ENCODE measurements at regions not wholly inside any gene's neighbourhood (a gene's known extent, or its start where the extent isn't known, plus 50 kb on each side); places are given as distances from the start of the nearest gene placed in this dataset.

DNA sequence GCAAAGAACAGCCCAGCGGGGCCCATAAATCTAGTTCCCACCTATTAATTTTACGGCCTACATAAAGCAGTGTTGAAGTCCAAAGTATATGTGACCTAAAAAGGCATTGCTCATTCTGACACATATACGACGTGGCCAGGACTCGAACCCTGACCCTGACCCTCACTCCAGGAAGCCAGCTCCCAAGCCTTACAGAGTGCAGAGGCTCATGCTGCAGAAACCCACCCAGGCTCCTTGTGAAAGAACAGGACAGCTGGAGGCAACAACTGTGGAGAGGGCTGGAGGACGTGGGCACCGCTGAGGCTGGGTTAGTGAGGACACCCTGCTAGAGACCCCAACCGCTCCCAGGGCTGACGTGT lies 221.6 kb downstream of the CYP26B1 start:
- Histone ChIP-seq H3K4ac (ENCODE audit: low read depth, low read length) (no peak overlapping the region), H3K36me3 (ENCODE audit: control insufficient read depth in 1 of 2, insufficient read depth in 2 of 2, low read length in 2 of 2) (no peaks in the 10 kb centered on the region), H2AK5ac (ENCODE audit: low read length) (peak overlapping the region; percentile 25), H4K12ac (ENCODE audit: low read depth, low read length) (no peak overlapping the region), H4K91ac (ENCODE audit: low read depth, low read length) (peak overlapping the region; percentile 41), H3K9me3 (ENCODE audit: insufficient read depth, low read depth, low read length) (no peaks in the 10 kb centered on the region), H2AFZ (ENCODE audit: insufficient read depth, low read length, poor library complexity) (no peak overlapping the region), H3K79me2 (ENCODE audit: control insufficient read depth, insufficient read depth, low read length, poor library complexity) (no peaks in the 10 kb centered on the region), H3K23ac (ENCODE audit: low read length) (no peak overlapping the region), H2BK12ac (ENCODE audit: low read length) (peak overlapping the region; percentile 66), H3K27ac (ENCODE audit: low read depth, low read length) (no peak overlapping the region), H4K8ac (ENCODE audit: low read depth, low read length) (no peak overlapping the region), H3K79me1 (ENCODE audit: low read length) (peaks cover 9% of the 10 kb centered on the region), H3K27me3 (ENCODE audit: insufficient read depth, low read length) (no peaks in the 10 kb centered on the region), H3K9ac (ENCODE audit: low read length) (no peak overlapping the region), H3K4me2 (ENCODE audit: low read length) (no peak overlapping the region), H3K4me3 (ENCODE audit: low read depth, low read length) (no peak overlapping the region), H2BK120ac (ENCODE audit: insufficient read depth, low read length, poor library complexity) (peak overlapping the region; percentile 37), H3K14ac (ENCODE audit: low read length) (peak overlapping the region; percentile 10), H2BK5ac (ENCODE audit: low read depth, low read length, poor library complexity) (no peak overlapping the region), H3K4me1 (ENCODE audit: control insufficient read depth in 1 of 2, insufficient read depth in 2 of 2, low read length in 2 of 2) (peaks cover 13 to 14% of the 10 kb centered on the region in 2 experiments), H3K18ac (ENCODE audit: low read length) (no peak overlapping the region)
- WGBS (ENCODE audit: extremely low coverage, insufficient coverage, insufficient read length) = no CpG with 5 or more reads among the region's 9 CpGs
- no peak for DNase-seq

DNA sequence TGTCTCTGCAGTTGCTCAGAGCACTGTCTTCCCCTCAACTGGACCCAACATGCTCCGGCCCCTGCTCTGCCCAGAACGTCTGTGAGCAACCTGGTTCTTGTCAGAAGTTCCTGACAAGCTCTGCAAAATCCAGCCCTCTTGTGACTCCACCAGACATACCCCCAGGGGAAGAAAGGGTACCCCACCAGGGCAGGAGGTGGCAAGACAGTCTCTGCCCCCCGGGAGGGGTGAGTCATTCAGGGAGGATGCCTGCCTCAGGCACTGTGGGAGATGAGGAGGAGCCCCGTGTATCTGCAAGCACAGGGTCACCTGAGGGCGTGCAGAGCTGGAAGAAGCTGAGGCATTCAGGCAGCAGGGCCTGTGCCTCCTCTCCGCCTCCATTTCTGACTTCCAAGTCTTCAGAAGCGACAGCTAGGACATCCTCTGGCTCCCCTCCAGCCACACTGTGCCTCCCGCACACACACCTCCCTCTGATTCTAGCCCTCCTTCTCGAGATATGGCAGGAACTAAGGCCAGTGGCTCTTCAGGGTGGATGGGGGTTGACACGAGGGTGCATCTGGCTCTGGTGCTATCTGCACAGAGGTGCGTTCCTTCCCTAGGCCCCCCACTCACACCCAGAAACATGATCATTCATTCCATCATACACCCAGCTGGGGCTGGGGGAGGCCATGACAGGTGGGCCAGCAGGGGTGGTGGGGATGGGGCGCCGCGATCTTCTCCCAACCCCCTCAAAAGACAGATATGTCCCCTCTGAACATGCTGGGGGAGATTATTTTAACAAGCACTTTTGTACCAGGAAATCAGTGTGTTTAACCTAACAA lies 222.2 kb downstream of the CYP26B1 start:
- peak overlapping the region; percentile 11 for H2BK5ac ChIP-seq (ENCODE audit: low read depth, low read length, poor library complexity)
- no peak overlapping the region for H4K12ac ChIP-seq (ENCODE audit: low read depth, low read length)
- H3K79me1 ChIP-seq (ENCODE audit: low read length) = peaks cover 9% of the 10 kb centered on the region
- H3K14ac ChIP-seq (ENCODE audit: low read length) = peak overlapping the region; percentile 33
- H3K27ac ChIP-seq (ENCODE audit: low read depth, low read length) = peak overlapping the region; percentile 28
- peak overlapping the region; percentile 38 for H3K18ac ChIP-seq (ENCODE audit: low read length)
- peak overlapping the region; percentile 68 for H4K91ac ChIP-seq (ENCODE audit: low read depth, low read length)
- H3K9me3 ChIP-seq (ENCODE audit: insufficient read depth, low read depth, low read length) = peaks cover under 1% of the 10 kb centered on the region
- no CpG with 5 or more reads among the region's 14 CpGs for WGBS (ENCODE audit: extremely low coverage, insufficient coverage, insufficient read length)
- no peak overlapping the region for H3K4me2 ChIP-seq (ENCODE audit: low read length)
- no peaks in the 10 kb centered on the region for H3K27me3 ChIP-seq (ENCODE audit: insufficient read depth, low read length)
- no peak overlapping the region for H2AFZ ChIP-seq (ENCODE audit: insufficient read depth, low read length, poor library complexity)
- H2BK12ac ChIP-seq (ENCODE audit: low read length) = no peak overlapping the region
- H3K36me3 ChIP-seq (ENCODE audit: control insufficient read depth in 1 of 2, insufficient read depth in 2 of 2, low read length in 2 of 2) = no peaks in the 10 kb centered on the region
- no peak overlapping the region for H4K8ac ChIP-seq (ENCODE audit: low read depth, low read length)
- no peak overlapping the region for H2BK120ac ChIP-seq (ENCODE audit: insufficient read depth, low read length, poor library complexity)
- DNase-seq = peak; percentile 9 to 46
- H3K23ac ChIP-seq (ENCODE audit: low read length) = no peak overlapping the region
- H3K4me1 ChIP-seq (ENCODE audit: control insufficient read depth in 1 of 2, insufficient read depth in 2 of 2, low read length in 2 of 2) = peaks cover 13 to 14% of the 10 kb centered on the region in 2 experiments
- no peak overlapping the region for H3K4me3 ChIP-seq (ENCODE audit: low read depth, low read length)
- no peak overlapping the region for H2AK5ac ChIP-seq (ENCODE audit: low read length)
- H3K9ac ChIP-seq (ENCODE audit: low read length) = no peak overlapping the region
- H3K79me2 ChIP-seq (ENCODE audit: control insufficient read depth, insufficient read depth, low read length, poor library complexity) = no peaks in the 10 kb centered on the region
- H3K4ac ChIP-seq (ENCODE audit: low read depth, low read length) = no peak overlapping the region

DNA sequence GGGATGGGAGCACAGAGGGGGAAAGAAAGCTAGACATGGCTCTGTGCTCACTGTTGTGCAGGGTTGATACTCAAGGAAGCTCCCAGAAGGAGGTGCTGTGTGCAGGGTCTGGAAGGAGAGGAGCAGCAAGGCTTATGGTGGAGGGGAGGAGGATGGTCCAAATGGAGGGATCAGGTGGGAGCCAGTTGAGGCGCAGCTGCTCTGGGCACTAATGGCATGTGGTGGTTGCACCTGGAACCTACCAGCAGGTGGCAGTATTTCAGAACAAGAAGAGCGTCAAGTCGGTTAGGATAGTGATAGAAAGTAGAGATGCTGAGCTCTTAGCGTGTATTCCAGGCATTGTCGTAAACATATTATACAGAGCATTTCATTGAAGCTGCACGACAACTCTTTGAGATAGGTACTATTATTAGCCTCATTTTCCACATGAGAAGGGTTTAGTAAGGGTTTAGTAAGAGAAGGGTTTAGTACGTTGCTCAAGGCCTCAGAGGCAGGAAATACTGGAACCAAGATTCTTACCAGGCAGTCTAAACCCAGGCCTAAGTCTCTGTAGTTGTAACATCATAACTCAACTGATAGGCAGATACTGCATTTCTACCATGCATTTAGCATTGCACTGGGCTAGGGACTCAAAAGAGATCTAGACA lies 223.7 kb downstream of the CYP26B1 start:
- H2BK120ac ChIP-seq (ENCODE audit: insufficient read depth, low read length, poor library complexity) = no peak overlapping the region
- H3K4me1 ChIP-seq (ENCODE audit: control insufficient read depth in 1 of 2, insufficient read depth in 2 of 2, low read length in 2 of 2) = peaks cover 13 to 14% of the 10 kb centered on the region in 2 experiments
- no peak overlapping the region for H2AFZ ChIP-seq (ENCODE audit: insufficient read depth, low read length, poor library complexity)
- H3K4ac ChIP-seq (ENCODE audit: low read depth, low read length) = no peak overlapping the region
- H3K79me1 ChIP-seq (ENCODE audit: low read length) = peaks cover 9% of the 10 kb centered on the region
- WGBS (ENCODE audit: extremely low coverage, insufficient coverage, insufficient read length) = no CpG with 5 or more reads among the region's 7 CpGs
- DNase-seq = peak; percentile 63 to 89
- H2BK5ac ChIP-seq (ENCODE audit: low read depth, low read length, poor library complexity) = no peak overlapping the region
- no peak overlapping the region for H3K9ac ChIP-seq (ENCODE audit: low read length)
- peaks cover 2% of the 10 kb centered on the region for H3K9me3 ChIP-seq (ENCODE audit: insufficient read depth, low read depth, low read length)
- H3K14ac ChIP-seq (ENCODE audit: low read length) = no peak overlapping the region
- no peaks in the 10 kb centered on the region for H3K36me3 ChIP-seq (ENCODE audit: control insufficient read depth in 1 of 2, insufficient read depth in 2 of 2, low read length in 2 of 2)
- H4K12ac ChIP-seq (ENCODE audit: low read depth, low read length) = no peak overlapping the region
- H3K4me3 ChIP-seq (ENCODE audit: low read depth, low read length) = no peak overlapping the region
- H2BK12ac ChIP-seq (ENCODE audit: low read length) = no peak overlapping the region
- H3K18ac ChIP-seq (ENCODE audit: low read length) = no peak overlapping the region
- no peak overlapping the region for H2AK5ac ChIP-seq (ENCODE audit: low read length)
- H3K23ac ChIP-seq (ENCODE audit: low read length) = no peak overlapping the region
- no peak overlapping the region for H4K8ac ChIP-seq (ENCODE audit: low read depth, low read length)
- no peak overlapping the region for H3K4me2 ChIP-seq (ENCODE audit: low read length)
- H3K79me2 ChIP-seq (ENCODE audit: control insufficient read depth, insufficient read depth, low read length, poor library complexity) = no peaks in the 10 kb centered on the region
- H3K27ac ChIP-seq (ENCODE audit: low read depth, low read length) = no peak overlapping the region
- H3K27me3 ChIP-seq (ENCODE audit: insufficient read depth, low read length) = no peaks in the 10 kb centered on the region
- no peak overlapping the region for H4K91ac ChIP-seq (ENCODE audit: low read depth, low read length)

DNA sequence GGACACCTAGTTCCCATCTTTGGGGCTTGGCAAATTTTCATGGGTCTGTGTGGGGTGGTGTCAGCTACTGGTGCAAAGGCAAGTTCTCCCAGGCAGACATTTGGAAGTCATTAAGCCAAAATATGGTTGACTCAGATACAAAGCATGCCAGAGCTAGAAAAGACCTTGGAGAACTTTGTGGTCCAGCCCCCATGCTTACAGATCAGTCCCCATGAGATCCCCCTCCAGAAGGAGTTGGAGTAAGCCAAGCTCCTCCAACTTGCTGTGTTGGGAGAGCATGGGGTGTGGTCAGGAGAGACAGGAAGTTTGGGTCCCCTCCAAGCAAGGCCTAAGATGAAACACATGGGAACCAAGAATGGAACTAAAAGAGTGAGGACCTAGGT lies 224.5 kb downstream of the CYP26B1 start:
- Histone ChIP-seq H3K9ac (ENCODE audit: low read length) (no peak overlapping the region), H3K4me1 (ENCODE audit: control insufficient read depth in 1 of 2, insufficient read depth in 2 of 2, low read length in 2 of 2) (peaks cover 13 to 14% of the 10 kb centered on the region in 2 experiments), H3K79me2 (ENCODE audit: control insufficient read depth, insufficient read depth, low read length, poor library complexity) (no peaks in the 10 kb centered on the region), H3K27me3 (ENCODE audit: insufficient read depth, low read length) (no peaks in the 10 kb centered on the region), H2BK5ac (ENCODE audit: low read depth, low read length, poor library complexity) (no peak overlapping the region), H3K4me3 (ENCODE audit: low read depth, low read length) (no peak overlapping the region), H3K79me1 (ENCODE audit: low read length) (peaks cover 9% of the 10 kb centered on the region), H3K36me3 (ENCODE audit: control insufficient read depth in 1 of 2, insufficient read depth in 2 of 2, low read length in 2 of 2) (no peaks in the 10 kb centered on the region), H2BK120ac (ENCODE audit: insufficient read depth, low read length, poor library complexity) (no peak overlapping the region), H3K4ac (ENCODE audit: low read depth, low read length) (no peak overlapping the region), H3K9me3 (ENCODE audit: insufficient read depth, low read depth, low read length) (peaks cover 2% of the 10 kb centered on the region), H3K4me2 (ENCODE audit: low read length) (no peak overlapping the region), H3K23ac (ENCODE audit: low read length) (no peak overlapping the region), H4K8ac (ENCODE audit: low read depth, low read length) (no peak overlapping the region), H2AK5ac (ENCODE audit: low read length) (no peak overlapping the region), H3K14ac (ENCODE audit: low read length) (no peak overlapping the region), H4K12ac (ENCODE audit: low read depth, low read length) (no peak overlapping the region), H2AFZ (ENCODE audit: insufficient read depth, low read length, poor library complexity) (no peak overlapping the region), H2BK12ac (ENCODE audit: low read length) (no peak overlapping the region), H3K27ac (ENCODE audit: low read depth, low read length) (no peak overlapping the region), H3K18ac (ENCODE audit: low read length) (no peak overlapping the region), H4K91ac (ENCODE audit: low read depth, low read length) (no peak overlapping the region)
- DNase-seq = no peak
